HL-60 (cell line): ENCODE measurements at regions not wholly inside any gene's neighbourhood (a gene's known extent, or its start where the extent isn't known, plus 50 kb on each side); places are given as distances from the start of the nearest gene placed in this dataset.

Source experiments
- CTCF ChIP-seq: IDR thresholded peaks from one replicate; pipeline ENCODE4 v1.5.1; 2011; ENCODE audit warnings: low read length, control low read depth, inconsistent platforms; ENCODE audit not compliant: insufficient read depth
- GABPA ChIP-seq: IDR thresholded peaks from 2 replicates; pipeline ENCODE4 v1.6.1; 2012; ENCODE audit warnings: low read depth
- POLR2AphosphoS5 ChIP-seq: IDR thresholded peaks from 2 replicates; pipeline ENCODE4 v1.6.1; 2012; ENCODE audit warnings: low read depth
- REST ChIP-seq: IDR thresholded peaks from 2 replicates; pipeline ENCODE4 v1.6.1; 2012; ENCODE audit warnings: low read depth; ENCODE audit not compliant: insufficient replicate concordance
- SPI1 ChIP-seq: IDR thresholded peaks from 2 replicates; pipeline ENCODE4 v1.6.1; 2012; ENCODE audit warnings: low read depth, mild to moderate bottlenecking, borderline replicate concordance

- TF ChIP-seq POLR2AphosphoS5 (no peak), CTCF (no peak), GABPA (no peak), REST (no peak), SPI1 (no peak)
These were observed 53.9 kb upstream of the TAF1B start for GRCh38 chr2:9789371-9789770.
